EH (cell line): ENCODE measurements at regions not wholly inside any gene's neighbourhood (a gene's known extent, or its start where the extent isn't known, plus 50 kb on each side); places are given as distances from the start of the nearest gene placed in this dataset.

Source experiments
- DNase-seq: peaks from one replicate; pipeline ENCODE4 v3.0.0-alpha.2; 2015; ENCODE audit warnings: low read depth

- DNase-seq, result no peak
Observed at GRCh38 chr2:9156483-9156882, 50.1 kb upstream of the ASAP2 start.

GRCh38 chr2:9154061-9154460 is 52.6 kb upstream of the ASAP2 start:
- no peak for DNase-seq

DNA sequence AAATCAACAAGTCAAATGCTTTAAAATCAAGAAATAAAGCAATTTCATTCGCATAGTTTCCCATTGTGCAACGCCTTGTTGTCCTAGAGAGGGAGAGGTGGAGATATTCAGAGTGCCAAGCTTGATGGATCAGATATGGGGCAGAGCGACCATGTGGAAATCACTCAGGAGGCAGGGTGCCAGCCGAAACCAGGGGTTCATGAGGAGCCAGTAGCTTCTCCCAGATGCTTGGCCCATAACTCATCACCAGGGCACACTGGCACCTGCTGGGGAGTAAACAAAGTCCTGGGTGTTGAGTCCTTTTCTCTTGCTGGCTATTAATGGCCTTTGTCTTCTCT is 53.0 kb upstream of the ASAP2 start:
- DNase-seq, result no peak

- peak; percentile 57 for DNase-seq
Observed at GRCh38 chr2:9152975-9153642, 53.5 kb upstream of the ASAP2 start.

- no peak for DNase-seq
Observed at GRCh38 chr2:9150906-9151305, 55.7 kb upstream of the ASAP2 start.

DNA sequence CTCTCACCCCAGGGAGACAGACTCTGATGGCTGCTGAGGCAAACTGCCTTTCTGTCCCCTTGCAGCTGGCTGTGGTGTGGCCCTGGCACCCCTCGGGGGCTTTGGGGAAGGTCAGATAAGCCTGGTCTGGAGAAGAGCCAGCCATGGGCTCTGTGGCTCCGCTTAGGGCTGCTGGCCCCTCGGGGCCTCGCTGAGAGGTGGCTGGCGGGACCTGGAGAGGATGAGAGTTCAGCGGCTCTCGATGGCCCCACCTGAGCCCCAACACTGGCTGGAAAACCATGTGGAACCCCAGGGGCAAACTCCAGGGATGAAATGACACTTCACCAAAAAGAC is 56.1 kb upstream of the ASAP2 start:
- no peak for DNase-seq

GRCh38 chr2:9149726-9150567 is 56.7 kb upstream of the ASAP2 start:
- DNase-seq, result no peak

DNA sequence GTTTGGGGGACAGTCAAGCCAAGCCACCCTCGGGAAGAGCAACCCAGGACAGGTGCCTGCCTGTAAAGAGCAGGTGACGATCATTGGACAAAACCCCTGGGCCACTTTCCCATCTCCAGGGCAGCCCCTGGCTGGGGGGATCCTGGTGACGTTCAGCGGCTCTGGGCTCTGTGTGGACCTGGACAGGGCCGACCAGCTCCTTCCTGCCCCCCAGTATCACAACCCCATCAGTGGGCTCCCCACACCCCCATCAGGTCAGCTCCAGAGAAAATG is 57.3 kb upstream of the ASAP2 start:
- no peak for DNase-seq

- no peak for DNase-seq
Observed at GRCh38 chr2:9146646-9147045, 60.0 kb upstream of the ASAP2 start.

DNA sequence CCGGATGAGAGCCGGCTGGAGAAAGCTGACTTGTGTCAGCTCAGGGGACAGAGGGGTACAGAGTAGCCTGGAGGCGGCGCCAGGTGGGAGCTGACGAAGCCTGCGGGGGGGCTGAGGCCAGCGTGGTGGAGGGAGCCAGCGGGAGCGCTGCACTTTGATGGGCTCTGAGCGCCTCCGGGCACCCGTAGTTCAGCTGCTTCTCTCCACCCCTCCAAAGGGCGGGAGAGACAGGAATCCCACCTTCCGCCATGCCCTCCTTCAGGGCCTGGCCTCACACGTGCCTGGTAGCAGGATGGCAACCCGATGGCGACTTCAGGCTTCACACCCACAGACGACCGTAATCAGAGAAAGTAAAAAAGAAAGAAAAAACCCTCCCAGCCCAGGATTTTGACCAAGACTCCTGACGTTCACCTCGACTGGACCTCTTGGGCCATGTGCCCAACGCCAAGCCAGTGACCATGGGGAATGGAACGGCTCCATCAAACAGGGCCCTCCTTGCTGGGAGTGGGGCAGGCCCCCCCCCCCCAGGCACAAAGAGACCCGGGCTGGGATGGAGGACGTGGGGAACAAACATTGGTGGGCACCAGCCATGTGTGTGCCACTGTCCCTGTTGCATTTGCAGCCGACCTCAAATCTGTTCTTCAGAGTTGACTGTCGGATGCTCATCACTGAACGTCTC is 60.7 kb upstream of the ASAP2 start:
- DNase-seq, result no peak

GRCh38 chr2:9145109-9145751 is 61.4 kb upstream of the ASAP2 start:
- DNase-seq, result peak; percentile 85

DNA sequence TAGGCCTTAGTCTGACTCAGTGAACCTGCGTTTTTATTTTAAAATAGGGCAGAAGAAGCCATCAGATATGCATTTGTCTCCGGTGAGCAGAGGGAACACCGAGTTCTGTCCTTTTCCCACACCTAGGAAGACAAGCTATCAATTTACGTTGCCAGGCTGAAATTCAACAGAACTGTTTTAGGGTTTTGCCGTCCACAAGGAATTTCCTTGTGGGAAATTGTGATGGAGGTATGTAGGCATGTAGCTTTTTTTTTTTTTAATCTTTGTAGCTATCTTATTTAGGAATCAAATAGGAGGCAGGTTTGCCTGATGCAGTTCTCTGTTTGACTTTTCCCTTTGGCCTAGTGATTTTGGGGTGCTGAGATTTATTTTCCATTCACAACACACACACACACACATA is 62.0 kb upstream of the ASAP2 start:
- DNase-seq, result peak; percentile 58

- no peak for DNase-seq
Observed at GRCh38 chr2:9144046-9144445, 62.6 kb upstream of the ASAP2 start.

DNA sequence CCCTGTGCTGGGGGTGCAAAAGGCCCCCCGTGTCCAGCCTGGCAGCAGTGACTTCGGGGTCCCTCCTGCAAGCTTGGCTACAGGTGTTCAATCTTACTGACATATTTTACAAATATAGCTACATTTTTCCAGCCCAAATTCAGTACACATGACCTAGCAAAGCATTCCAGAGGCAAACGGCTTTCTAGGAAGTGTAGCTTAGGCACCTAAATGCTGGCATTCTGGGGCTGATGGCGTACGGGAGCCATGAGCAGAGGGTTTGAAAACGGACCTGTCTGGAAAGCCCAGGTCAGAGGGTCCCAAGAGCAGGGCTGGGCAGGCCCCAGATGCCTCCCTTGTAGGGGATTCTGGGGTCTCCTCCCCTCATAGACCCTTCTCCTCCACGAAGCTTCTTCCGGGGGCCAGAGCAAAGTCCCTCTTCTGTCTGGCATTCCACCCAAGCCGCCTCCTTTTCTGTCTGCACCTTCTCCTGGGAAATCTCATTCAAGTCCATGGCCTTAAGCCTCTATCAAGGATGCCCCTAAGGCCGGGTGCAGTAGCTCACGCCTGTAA is 63.3 kb upstream of the ASAP2 start:
- DNase-seq, result no peak

DNA sequence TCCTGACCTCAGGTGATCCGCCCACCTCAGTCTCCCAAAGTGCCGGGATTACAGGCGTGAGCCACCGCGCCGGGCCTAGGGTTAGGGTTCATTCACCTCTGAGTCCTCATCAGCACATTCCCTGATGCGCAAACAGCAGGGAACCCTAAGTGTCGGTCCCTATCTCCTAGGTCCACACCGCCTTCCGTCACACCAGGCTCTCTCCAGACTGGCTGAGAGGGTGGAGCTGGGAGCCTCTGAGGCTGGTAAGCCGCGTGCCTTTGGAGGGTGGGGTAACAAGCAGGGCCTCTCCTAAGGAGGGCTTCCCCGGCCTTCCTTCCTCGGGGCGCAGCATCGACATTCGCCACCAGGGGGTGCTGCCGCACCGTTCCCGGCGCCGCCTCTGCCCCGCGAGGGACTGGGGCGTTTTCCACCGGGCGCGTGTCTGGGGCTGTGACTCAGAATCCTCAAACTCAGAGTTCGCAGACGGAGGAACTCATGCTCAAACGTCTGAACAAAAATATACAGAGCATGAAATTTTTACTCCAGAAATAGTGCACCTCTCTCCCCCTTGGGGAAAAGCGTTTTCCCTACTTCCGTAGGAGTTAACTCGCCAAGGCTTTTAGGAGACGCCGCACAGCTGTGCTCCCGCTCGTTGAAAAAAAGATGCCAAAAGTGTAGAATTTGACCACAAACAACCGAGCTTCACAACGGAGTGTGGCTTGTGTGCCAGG is 63.9 kb upstream of the ASAP2 start:
- peak; percentile 93 for DNase-seq

DNA sequence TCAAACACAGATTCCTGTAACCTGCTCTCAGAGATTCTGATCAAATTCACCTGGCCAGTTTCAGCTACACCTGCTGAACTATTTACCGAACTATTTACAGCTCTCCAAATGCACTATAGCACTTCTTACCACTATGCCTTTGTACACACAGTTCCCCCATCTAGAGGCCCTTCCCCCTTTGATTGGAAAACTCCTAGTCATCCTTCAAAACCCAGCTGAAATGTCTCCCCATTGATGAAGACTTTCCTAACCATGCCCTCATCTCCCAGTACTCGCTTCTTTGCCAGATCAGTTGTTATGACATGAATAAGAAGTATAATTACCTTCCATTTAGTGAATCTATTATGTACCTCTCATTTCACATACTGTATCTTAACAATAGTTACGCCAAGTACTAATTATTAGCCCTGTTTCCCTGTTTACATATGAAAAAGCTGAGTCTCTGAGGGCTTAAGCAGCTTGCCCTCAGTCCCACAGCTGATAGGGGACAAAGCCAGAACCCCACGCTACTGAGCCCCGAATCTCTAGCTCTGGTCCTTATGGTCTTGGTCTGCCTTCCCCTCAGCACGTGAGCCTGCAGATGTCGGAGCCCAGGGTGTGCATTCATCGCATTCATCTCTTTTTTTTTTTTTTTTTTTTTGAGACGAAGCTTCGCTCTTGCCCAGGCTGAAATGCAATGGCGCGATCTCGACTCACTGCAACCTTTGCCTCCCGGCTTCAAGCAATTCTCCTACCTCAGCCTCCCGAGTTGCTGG is 64.7 kb upstream of the ASAP2 start:
- no peak for DNase-seq

DNA sequence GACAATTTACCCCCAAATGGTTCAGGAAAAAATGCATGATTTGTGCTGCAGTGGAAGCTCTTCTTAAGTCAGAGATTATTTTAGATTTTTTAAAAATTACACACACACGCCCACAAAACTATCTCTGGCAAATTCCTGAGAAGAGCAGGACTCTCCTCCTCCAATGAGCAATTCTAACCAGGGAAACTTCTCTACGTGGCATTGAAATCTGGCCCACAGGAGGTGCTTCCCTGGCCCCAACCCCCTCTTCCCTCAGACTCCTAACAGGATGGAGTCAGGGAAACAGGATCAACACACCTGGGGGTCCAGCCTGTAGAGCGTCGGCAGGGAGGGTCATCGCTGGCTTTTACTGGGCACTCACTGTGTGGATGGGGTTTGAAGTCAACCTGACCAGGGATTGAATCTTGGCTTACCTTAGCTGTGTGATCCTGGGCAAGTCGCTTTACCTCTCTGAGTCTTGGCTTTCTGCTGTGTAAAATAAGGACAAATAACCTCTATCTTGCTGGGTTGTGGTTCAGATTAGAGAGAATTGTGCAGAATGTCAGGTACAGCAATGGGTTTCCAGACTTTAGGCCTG is 65.4 kb upstream of the ASAP2 start:
- peak; percentile 61 for DNase-seq

- no peak for DNase-seq
Observed at GRCh38 chr2:9140645-9141044, 66.0 kb upstream of the ASAP2 start.

- peak; percentile 67 for DNase-seq
Observed at GRCh38 chr2:9139491-9140443, 66.8 kb upstream of the ASAP2 start.
